HepG2 (cell line): ENCODE measurements at regions not wholly inside any gene's neighbourhood (a gene's known extent, or its start where the extent isn't known, plus 50 kb on each side); places are given as distances from the start of the nearest gene placed in this dataset.

Experiments used
- HMG20B ChIP-seq: conservative IDR thresholded peaks from 2 replicates; pipeline ENCODE4 v1.6.1; 2016; ENCODE audit warnings: missing genetic modification reagents, missing compliant biosample characterization
- IKZF1 ChIP-seq: fragments of 450-650 bp; IDR thresholded peaks from 2 replicates; pipeline ENCODE4 v1.7.1; 2016
- LCORL ChIP-seq, 2 experiments: fragments of 450-650 bp in 1 of 2; sonication (generic) in 1 of 2; formaldehyde crosslinking in 1 of 2; IDR thresholded peaks; 2 replicates each; pipeline versions ENCODE4 v1.5.0 to v1.6.1; 2017 to 2020; ENCODE audit warnings: antibody characterized with exemption in 1 of 2, missing genetic modification reagents in 1 of 2
- MEIS2 ChIP-seq: sonication (generic); formaldehyde crosslinking; IDR thresholded peaks from 2 replicates; pipeline ENCODE4 v1.9.0; 2021; ENCODE audit warnings: mild to moderate bottlenecking, missing genetic modification reagents
- NFRKB ChIP-seq: fragments of 450-650 bp; IDR thresholded peaks from 2 replicates; pipeline ENCODE4 v1.6.1; 2017
- POLR2G ChIP-seq: fragments of 200-400 bp; formaldehyde crosslinking; IDR thresholded peaks from 2 replicates; pipeline ENCODE4 v1.6.1; 2018; ENCODE audit warnings: mild to moderate bottlenecking, low read depth, low read length, moderate library complexity
- RELA ChIP-seq: sonication (generic); formaldehyde crosslinking; IDR thresholded peaks from 2 replicates; pipeline ENCODE4 v1.4.0; 2020; ENCODE audit warnings: missing genetic modification reagents
- RFX5 ChIP-seq: IDR thresholded peaks from 2 replicates; pipeline ENCODE4 v1.6.1; 2011; ENCODE audit warnings: low read depth, low read length, improper control_type of control experiment
- SALL2 ChIP-seq: sonication (generic); formaldehyde crosslinking; IDR thresholded peaks from 2 replicates; pipeline ENCODE4 v1.8.1; 2023; ENCODE audit warnings: mild to moderate bottlenecking, missing genetic modification reagents, inconsistent platforms
- SIX1 ChIP-seq: sonication (generic); formaldehyde crosslinking; IDR thresholded peaks from 2 replicates; pipeline ENCODE4 v1.4.0; 2020; ENCODE audit warnings: missing genetic modification reagents, borderline replicate concordance
- SNAPC2 ChIP-seq: sonication (generic); formaldehyde crosslinking; IDR thresholded peaks from 2 replicates; pipeline ENCODE4 v1.8.1; 2022; ENCODE audit warnings: mild to moderate bottlenecking, missing genetic modification reagents
- ZNF629 ChIP-seq: sonication (generic); formaldehyde crosslinking; conservative IDR thresholded peaks from 2 replicates; pipeline ENCODE4 v1.5.0; 2020; ENCODE audit warnings: missing genetic modification reagents
- ZNF652 ChIP-seq: IDR thresholded peaks from 2 replicates; pipeline ENCODE4 v1.6.1; 2016; ENCODE audit warnings: low read depth, borderline replicate concordance
- ZNF780A ChIP-seq: sonication (generic); formaldehyde crosslinking; IDR thresholded peaks from 2 replicates; pipeline ENCODE4 v1.8.0; 2022; ENCODE audit warnings: mild to moderate bottlenecking, missing genetic modification reagents, moderate library complexity
- ZNF781 ChIP-seq: sonication (generic); formaldehyde crosslinking; IDR thresholded peaks from 2 replicates; pipeline ENCODE4 v1.5.1; 2020; ENCODE audit warnings: borderline replicate concordance, mild to moderate bottlenecking, missing genetic modification reagents; ENCODE audit errors: not compliant biosample characterization
- TF ChIP-seq, protein P1 (sequence below): sonication (generic); formaldehyde crosslinking; IDR thresholded peaks from 2 replicates; pipeline ENCODE4 v1.8.0; 2022; ENCODE audit warnings: mild to moderate bottlenecking, missing genetic modification reagents; ENCODE audit not compliant: insufficient replicate concordance
- TF ChIP-seq, protein P2 (sequence below): sonication (generic); formaldehyde crosslinking; IDR thresholded peaks from 2 replicates; pipeline ENCODE4 v1.5.0; 2020; ENCODE audit warnings: missing genetic modification reagents
- TF ChIP-seq, protein P3 (sequence below), 2 experiments: IDR thresholded peaks; 2 replicates each; pipeline ENCODE4 v1.6.1; 2011 to 2012; ENCODE audit warnings: low read length in 2 of 2, borderline replicate concordance in 1 of 2, low read depth in 1 of 2, mild to moderate bottlenecking in 1 of 2, moderate library complexity in 1 of 2
- TF ChIP-seq, protein P4 (sequence below): sonication (generic); formaldehyde crosslinking; IDR thresholded peaks from 2 replicates; pipeline ENCODE4 v1.9.0; 2022; ENCODE audit warnings: missing genetic modification reagents, mild to moderate bottlenecking, borderline replicate concordance
- TF ChIP-seq, protein P5 (sequence below): sonication (generic); formaldehyde crosslinking; conservative IDR thresholded peaks from 2 replicates; pipeline ENCODE4 v1.4.0; 2020; ENCODE audit warnings: mild to moderate bottlenecking, missing genetic modification reagents, moderate library complexity

DNA sequence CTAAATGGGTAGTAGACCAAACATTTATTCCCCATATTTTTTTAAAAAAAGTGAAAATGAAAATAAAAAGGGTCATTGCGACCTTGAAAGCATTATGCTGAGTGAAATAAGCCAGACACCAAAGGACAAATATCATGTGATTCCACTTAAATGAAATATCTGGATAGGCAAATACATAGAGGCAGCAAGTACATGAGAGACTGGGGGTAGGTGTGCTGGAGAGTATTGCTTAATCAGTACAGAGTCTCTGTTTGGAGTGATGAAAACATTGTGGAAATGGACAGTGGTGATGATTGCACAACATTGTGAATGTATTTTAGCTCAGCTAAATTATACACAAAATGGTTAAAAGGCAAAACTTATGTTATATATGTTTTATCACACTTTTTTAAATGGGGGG, 169.4 kb downstream of the AKR1D1 start (continued):
- no peak for TF ChIP-seq SALL2 (CRISPR knock-in tag)
- TF ChIP-seq RFX5 = no peak
- TF ChIP-seq, protein P1, sequence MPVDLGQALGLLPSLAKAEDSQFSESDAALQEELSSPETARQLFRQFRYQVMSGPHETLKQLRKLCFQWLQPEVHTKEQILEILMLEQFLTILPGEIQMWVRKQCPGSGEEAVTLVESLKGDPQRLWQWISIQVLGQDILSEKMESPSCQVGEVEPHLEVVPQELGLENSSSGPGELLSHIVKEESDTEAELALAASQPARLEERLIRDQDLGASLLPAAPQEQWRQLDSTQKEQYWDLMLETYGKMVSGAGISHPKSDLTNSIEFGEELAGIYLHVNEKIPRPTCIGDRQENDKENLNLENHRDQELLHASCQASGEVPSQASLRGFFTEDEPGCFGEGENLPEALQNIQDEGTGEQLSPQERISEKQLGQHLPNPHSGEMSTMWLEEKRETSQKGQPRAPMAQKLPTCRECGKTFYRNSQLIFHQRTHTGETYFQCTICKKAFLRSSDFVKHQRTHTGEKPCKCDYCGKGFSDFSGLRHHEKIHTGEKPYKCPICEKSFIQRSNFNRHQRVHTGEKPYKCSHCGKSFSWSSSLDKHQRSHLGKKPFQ (CRISPR knock-in tag) = no peak
- no peak for TF ChIP-seq SNAPC2 (CRISPR knock-in tag)
- no peak for TF ChIP-seq POLR2G
- TF ChIP-seq, protein P2, sequence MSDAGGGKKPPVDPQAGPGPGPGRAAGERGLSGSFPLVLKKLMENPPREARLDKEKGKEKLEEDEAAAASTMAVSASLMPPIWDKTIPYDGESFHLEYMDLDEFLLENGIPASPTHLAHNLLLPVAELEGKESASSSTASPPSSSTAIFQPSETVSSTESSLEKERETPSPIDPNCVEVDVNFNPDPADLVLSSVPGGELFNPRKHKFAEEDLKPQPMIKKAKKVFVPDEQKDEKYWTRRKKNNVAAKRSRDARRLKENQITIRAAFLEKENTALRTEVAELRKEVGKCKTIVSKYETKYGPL (CRISPR knock-in tag) = peak; percentile 62; the same call in 1 of the 2 replicates
- TF ChIP-seq, protein P3, sequence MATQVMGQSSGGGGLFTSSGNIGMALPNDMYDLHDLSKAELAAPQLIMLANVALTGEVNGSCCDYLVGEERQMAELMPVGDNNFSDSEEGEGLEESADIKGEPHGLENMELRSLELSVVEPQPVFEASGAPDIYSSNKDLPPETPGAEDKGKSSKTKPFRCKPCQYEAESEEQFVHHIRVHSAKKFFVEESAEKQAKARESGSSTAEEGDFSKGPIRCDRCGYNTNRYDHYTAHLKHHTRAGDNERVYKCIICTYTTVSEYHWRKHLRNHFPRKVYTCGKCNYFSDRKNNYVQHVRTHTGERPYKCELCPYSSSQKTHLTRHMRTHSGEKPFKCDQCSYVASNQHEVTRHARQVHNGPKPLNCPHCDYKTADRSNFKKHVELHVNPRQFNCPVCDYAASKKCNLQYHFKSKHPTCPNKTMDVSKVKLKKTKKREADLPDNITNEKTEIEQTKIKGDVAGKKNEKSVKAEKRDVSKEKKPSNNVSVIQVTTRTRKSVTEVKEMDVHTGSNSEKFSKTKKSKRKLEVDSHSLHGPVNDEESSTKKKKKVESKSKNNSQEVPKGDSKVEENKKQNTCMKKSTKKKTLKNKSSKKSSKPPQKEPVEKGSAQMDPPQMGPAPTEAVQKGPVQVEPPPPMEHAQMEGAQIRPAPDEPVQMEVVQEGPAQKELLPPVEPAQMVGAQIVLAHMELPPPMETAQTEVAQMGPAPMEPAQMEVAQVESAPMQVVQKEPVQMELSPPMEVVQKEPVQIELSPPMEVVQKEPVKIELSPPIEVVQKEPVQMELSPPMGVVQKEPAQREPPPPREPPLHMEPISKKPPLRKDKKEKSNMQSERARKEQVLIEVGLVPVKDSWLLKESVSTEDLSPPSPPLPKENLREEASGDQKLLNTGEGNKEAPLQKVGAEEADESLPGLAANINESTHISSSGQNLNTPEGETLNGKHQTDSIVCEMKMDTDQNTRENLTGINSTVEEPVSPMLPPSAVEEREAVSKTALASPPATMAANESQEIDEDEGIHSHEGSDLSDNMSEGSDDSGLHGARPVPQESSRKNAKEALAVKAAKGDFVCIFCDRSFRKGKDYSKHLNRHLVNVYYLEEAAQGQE (IDR thresholded peaks at IDR 0.05; ENCODE audit: borderline replicate concordance in 1 of 2, low read depth in 1 of 2, low read length in 2 of 2) = peak in 1 of 2 experiments; percentile 68; a peak in 2 of 4 replicates
- TF ChIP-seq, protein P4, sequence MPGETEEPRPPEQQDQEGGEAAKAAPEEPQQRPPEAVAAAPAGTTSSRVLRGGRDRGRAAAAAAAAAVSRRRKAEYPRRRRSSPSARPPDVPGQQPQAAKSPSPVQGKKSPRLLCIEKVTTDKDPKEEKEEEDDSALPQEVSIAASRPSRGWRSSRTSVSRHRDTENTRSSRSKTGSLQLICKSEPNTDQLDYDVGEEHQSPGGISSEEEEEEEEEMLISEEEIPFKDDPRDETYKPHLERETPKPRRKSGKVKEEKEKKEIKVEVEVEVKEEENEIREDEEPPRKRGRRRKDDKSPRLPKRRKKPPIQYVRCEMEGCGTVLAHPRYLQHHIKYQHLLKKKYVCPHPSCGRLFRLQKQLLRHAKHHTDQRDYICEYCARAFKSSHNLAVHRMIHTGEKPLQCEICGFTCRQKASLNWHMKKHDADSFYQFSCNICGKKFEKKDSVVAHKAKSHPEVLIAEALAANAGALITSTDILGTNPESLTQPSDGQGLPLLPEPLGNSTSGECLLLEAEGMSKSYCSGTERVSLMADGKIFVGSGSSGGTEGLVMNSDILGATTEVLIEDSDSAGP (CRISPR knock-in tag) = no peak
- TF ChIP-seq SIX1 = no peak; the same call in 1 of the 2 replicates
- TF ChIP-seq, protein P5, sequence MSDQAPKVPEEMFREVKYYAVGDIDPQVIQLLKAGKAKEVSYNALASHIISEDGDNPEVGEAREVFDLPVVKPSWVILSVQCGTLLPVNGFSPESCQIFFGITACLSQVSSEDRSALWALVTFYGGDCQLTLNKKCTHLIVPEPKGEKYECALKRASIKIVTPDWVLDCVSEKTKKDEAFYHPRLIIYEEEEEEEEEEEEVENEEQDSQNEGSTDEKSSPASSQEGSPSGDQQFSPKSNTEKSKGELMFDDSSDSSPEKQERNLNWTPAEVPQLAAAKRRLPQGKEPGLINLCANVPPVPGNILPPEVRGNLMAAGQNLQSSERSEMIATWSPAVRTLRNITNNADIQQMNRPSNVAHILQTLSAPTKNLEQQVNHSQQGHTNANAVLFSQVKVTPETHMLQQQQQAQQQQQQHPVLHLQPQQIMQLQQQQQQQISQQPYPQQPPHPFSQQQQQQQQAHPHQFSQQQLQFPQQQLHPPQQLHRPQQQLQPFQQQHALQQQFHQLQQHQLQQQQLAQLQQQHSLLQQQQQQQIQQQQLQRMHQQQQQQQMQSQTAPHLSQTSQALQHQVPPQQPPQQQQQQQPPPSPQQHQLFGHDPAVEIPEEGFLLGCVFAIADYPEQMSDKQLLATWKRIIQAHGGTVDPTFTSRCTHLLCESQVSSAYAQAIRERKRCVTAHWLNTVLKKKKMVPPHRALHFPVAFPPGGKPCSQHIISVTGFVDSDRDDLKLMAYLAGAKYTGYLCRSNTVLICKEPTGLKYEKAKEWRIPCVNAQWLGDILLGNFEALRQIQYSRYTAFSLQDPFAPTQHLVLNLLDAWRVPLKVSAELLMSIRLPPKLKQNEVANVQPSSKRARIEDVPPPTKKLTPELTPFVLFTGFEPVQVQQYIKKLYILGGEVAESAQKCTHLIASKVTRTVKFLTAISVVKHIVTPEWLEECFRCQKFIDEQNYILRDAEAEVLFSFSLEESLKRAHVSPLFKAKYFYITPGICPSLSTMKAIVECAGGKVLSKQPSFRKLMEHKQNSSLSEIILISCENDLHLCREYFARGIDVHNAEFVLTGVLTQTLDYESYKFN (CRISPR knock-in tag) = peak; percentile 90
- no peak for TF ChIP-seq ZNF781 (CRISPR knock-in tag)
- no peak for TF ChIP-seq IKZF1
- no peak for TF ChIP-seq NFRKB
- TF ChIP-seq RELA (CRISPR knock-in tag) = no peak
- 0 out of 2 replicates have a peak, but pooled peaks have one; percentile 15 for TF ChIP-seq ZNF629
- TF ChIP-seq ZNF780A (CRISPR knock-in tag) = no peak
- TF ChIP-seq LCORL (IDR thresholded peaks at IDR 0.05) = 0 out of 2 replicates have a peak, but pooled peaks have one; percentile 27
- TF ChIP-seq LCORL (CRISPR knock-in tag; IDR thresholded peaks at IDR 0.05) = no peak
- peak; percentile 86; the same call in 1 of the 2 replicates for TF ChIP-seq HMG20B (CRISPR knock-in tag)
- no peak for TF ChIP-seq MEIS2 (CRISPR knock-in tag)
- TF ChIP-seq ZNF652 (CRISPR knock-in tag) = peak; percentile 82
